Activated T-cell treated with anti-CD3 and anti-CD28 coated beads, Interleukin-2, amount 50 U/mL, for 24 hours (primary cell): ENCODE measurements at regions not wholly inside any gene's neighbourhood (a gene's known extent, or its start where the extent isn't known, plus 50 kb on each side); places are given as distances from the start of the nearest gene placed in this dataset.

Source experiments
- DNase-seq: peaks from one replicate; pipeline ENCODE4 v3.0.0-alpha.2; 2020
- H3K27ac Mint-ChIP-seq: 2 replicates; pipeline ENCODE4 v1.8.0; 2020; ENCODE audit warnings: mild to moderate bottlenecking, mixed read lengths
- H3K27me3 Mint-ChIP-seq: 2 replicates; pipeline ENCODE4 v1.8.0; 2020; ENCODE audit warnings: mixed read lengths
- H3K36me3 Mint-ChIP-seq: 2 replicates; pipeline ENCODE4 v1.8.0; 2020; ENCODE audit warnings: low read depth, mixed read lengths
- H3K4me1 Mint-ChIP-seq: 2 replicates; pipeline ENCODE4 v1.8.0; 2020; ENCODE audit warnings: low read depth, mixed read lengths
- H3K4me3 Mint-ChIP-seq: 2 replicates; pipeline ENCODE4 v1.8.0; 2020; ENCODE audit warnings: mild to moderate bottlenecking, moderate library complexity, mixed read lengths
- H3K9me3 Mint-ChIP-seq: 2 replicates; pipeline ENCODE4 v1.8.0; 2020; ENCODE audit warnings: mixed read lengths

- Mint-ChIP-seq H3K27ac (no peak overlapping the region), H3K36me3 (no peaks in the 10 kb centered on the region), H3K27me3 (peaks cover 75% of the 10 kb centered on the region), H3K4me3 (no peak overlapping the region), H3K9me3 (peaks cover 2% of the 10 kb centered on the region), H3K4me1 (peaks cover 41% of the 10 kb centered on the region)
- no peak for DNase-seq
Measured at GRCh38 chr7:96838481-96838880, 128.8 kb upstream of the SEM1 start.

- no peaks in the 10 kb centered on the region for H3K4me1 Mint-ChIP-seq
- H3K36me3 Mint-ChIP-seq: no peaks in the 10 kb centered on the region
- H3K9me3 Mint-ChIP-seq: no peaks in the 10 kb centered on the region
- no peak for DNase-seq
- H3K4me3 Mint-ChIP-seq: no peak overlapping the region
- H3K27me3 Mint-ChIP-seq: peaks cover 34% of the 10 kb centered on the region
- H3K27ac Mint-ChIP-seq: no peak overlapping the region
Measured at GRCh38 chr7:96855139-96855538, 145.5 kb upstream of the SEM1 start.

GRCh38 chr7:96855691-96856090 lies 146.0 kb upstream of the SEM1 start:
- Mint-ChIP-seq H3K27me3 (peaks cover 40% of the 10 kb centered on the region), H3K9me3 (no peaks in the 10 kb centered on the region), H3K36me3 (no peaks in the 10 kb centered on the region), H3K4me1 (no peaks in the 10 kb centered on the region), H3K27ac (no peak overlapping the region), H3K4me3 (no peak overlapping the region)
- no peak for DNase-seq

- DNase-seq: no peak
- no peak overlapping the region for H3K4me3 Mint-ChIP-seq
- peaks cover 29% of the 10 kb centered on the region for H3K27me3 Mint-ChIP-seq
- H3K9me3 Mint-ChIP-seq: no peaks in the 10 kb centered on the region
- no peak overlapping the region for H3K27ac Mint-ChIP-seq
- H3K4me1 Mint-ChIP-seq: no peaks in the 10 kb centered on the region
- no peaks in the 10 kb centered on the region for H3K36me3 Mint-ChIP-seq
Measured at GRCh38 chr7:96869538-96869937, 135.8 kb upstream of the DLX6 start.

GRCh38 chr7:96870185-96870584 lies 135.2 kb upstream of the DLX6 start:
- no peaks in the 10 kb centered on the region for H3K9me3 Mint-ChIP-seq
- H3K27me3 Mint-ChIP-seq: peaks cover 22% of the 10 kb centered on the region
- H3K27ac Mint-ChIP-seq: no peak overlapping the region
- H3K4me1 Mint-ChIP-seq: no peaks in the 10 kb centered on the region
- no peaks in the 10 kb centered on the region for H3K36me3 Mint-ChIP-seq
- no peak for DNase-seq
- H3K4me3 Mint-ChIP-seq: no peak overlapping the region

- H3K36me3 Mint-ChIP-seq: no peaks in the 10 kb centered on the region
- no peak for DNase-seq
- H3K4me1 Mint-ChIP-seq: no peaks in the 10 kb centered on the region
- no peak overlapping the region for H3K27ac Mint-ChIP-seq
- peaks cover 21% of the 10 kb centered on the region for H3K27me3 Mint-ChIP-seq
- no peak overlapping the region for H3K4me3 Mint-ChIP-seq
- H3K9me3 Mint-ChIP-seq: no peaks in the 10 kb centered on the region
Measured at GRCh38 chr7:96870934-96871333, 134.4 kb upstream of the DLX6 start.

- Mint-ChIP-seq H3K27me3 (peaks cover 2% of the 10 kb centered on the region), H3K4me1 (no peaks in the 10 kb centered on the region), H3K4me3 (no peak overlapping the region), H3K36me3 (no peaks in the 10 kb centered on the region), H3K27ac (no peak overlapping the region), H3K9me3 (no peaks in the 10 kb centered on the region)
- DNase-seq: no peak
Measured at GRCh38 chr7:96887426-96887825, 117.9 kb upstream of the DLX6 start.

GRCh38 chr7:96899108-96899507 lies 106.2 kb upstream of the DLX6 start:
- Mint-ChIP-seq H3K27me3 (peaks cover 30% of the 10 kb centered on the region), H3K9me3 (no peaks in the 10 kb centered on the region), H3K4me1 (no peaks in the 10 kb centered on the region), H3K36me3 (no peaks in the 10 kb centered on the region), H3K27ac (no peak overlapping the region), H3K4me3 (no peak overlapping the region)
- DNase-seq: no peak

- no peaks in the 10 kb centered on the region for H3K36me3 Mint-ChIP-seq
- no peak overlapping the region for H3K27ac Mint-ChIP-seq
- peaks cover 32% of the 10 kb centered on the region for H3K27me3 Mint-ChIP-seq
Measured at GRCh38 chr7:96901822-96902445, 103.4 kb upstream of the DLX6 start.

GRCh38 chr7:96903906-96904305 lies 101.4 kb upstream of the DLX6 start:
- peaks cover 39% of the 10 kb centered on the region for H3K27me3 Mint-ChIP-seq
- H3K9me3 Mint-ChIP-seq: no peaks in the 10 kb centered on the region
- no peak overlapping the region for H3K4me3 Mint-ChIP-seq
- DNase-seq: no peak
- no peak overlapping the region for H3K27ac Mint-ChIP-seq
- no peaks in the 10 kb centered on the region for H3K36me3 Mint-ChIP-seq
- H3K4me1 Mint-ChIP-seq: no peaks in the 10 kb centered on the region

More at GRCh38 chr7:96901822-96902445, 103.4 kb upstream of the DLX6 start:
- Mint-ChIP-seq H3K4me1 (no peaks in the 10 kb centered on the region), H3K9me3 (no peaks in the 10 kb centered on the region), H3K4me3 (no peak overlapping the region)
- DNase-seq: no peak

- Mint-ChIP-seq H3K27ac (no peak overlapping the region), H3K36me3 (no peaks in the 10 kb centered on the region), H3K4me3 (no peak overlapping the region), H3K9me3 (no peaks in the 10 kb centered on the region), H3K27me3 (peaks cover 35% of the 10 kb centered on the region), H3K4me1 (no peaks in the 10 kb centered on the region)
- DNase-seq: no peak
Measured at GRCh38 chr7:96910486-96910885, 94.9 kb upstream of the DLX6 start.

- Mint-ChIP-seq H3K4me3 (no peak overlapping the region), H3K27ac (no peak overlapping the region), H3K4me1 (no peaks in the 10 kb centered on the region), H3K36me3 (no peaks in the 10 kb centered on the region), H3K27me3 (peaks cover 35% of the 10 kb centered on the region), H3K9me3 (no peaks in the 10 kb centered on the region)
- no peak for DNase-seq
Measured at GRCh38 chr7:96915029-96915428, 90.3 kb upstream of the DLX6 start.

- DNase-seq: no peak
- Mint-ChIP-seq H3K36me3 (no peaks in the 10 kb centered on the region), H3K27ac (no peak overlapping the region), H3K4me1 (no peaks in the 10 kb centered on the region), H3K4me3 (no peak overlapping the region), H3K27me3 (peaks cover 49% of the 10 kb centered on the region), H3K9me3 (no peaks in the 10 kb centered on the region)
Measured at GRCh38 chr7:96920064-96920463, 85.3 kb upstream of the DLX6 start.

GRCh38 chr7:96920713-96921112 lies 84.6 kb upstream of the DLX6 start:
- H3K4me1 Mint-ChIP-seq: no peaks in the 10 kb centered on the region
- H3K36me3 Mint-ChIP-seq: no peaks in the 10 kb centered on the region
- no peak overlapping the region for H3K4me3 Mint-ChIP-seq
- DNase-seq: no peak
- peaks cover 45% of the 10 kb centered on the region for H3K27me3 Mint-ChIP-seq
- no peaks in the 10 kb centered on the region for H3K9me3 Mint-ChIP-seq
- no peak overlapping the region for H3K27ac Mint-ChIP-seq

GRCh38 chr7:96921231-96921630 lies 84.1 kb upstream of the DLX6 start:
- Mint-ChIP-seq H3K4me1 (no peaks in the 10 kb centered on the region), H3K27ac (no peak overlapping the region), H3K4me3 (no peak overlapping the region), H3K36me3 (no peaks in the 10 kb centered on the region), H3K27me3 (peaks cover 43% of the 10 kb centered on the region), H3K9me3 (no peaks in the 10 kb centered on the region)
- no peak for DNase-seq

- Mint-ChIP-seq H3K27me3 (peaks cover 46% of the 10 kb centered on the region), H3K9me3 (no peaks in the 10 kb centered on the region), H3K36me3 (no peaks in the 10 kb centered on the region), H3K4me3 (no peak overlapping the region), H3K4me1 (no peaks in the 10 kb centered on the region), H3K27ac (no peak overlapping the region)
- no peak for DNase-seq
Measured at GRCh38 chr7:96921771-96922170, 83.6 kb upstream of the DLX6 start.
